SH-SY5Y (cell line): ENCODE measurements at regions not wholly inside any gene's neighbourhood (a gene's known extent, or its start where the extent isn't known, plus 50 kb on each side); places are given as distances from the start of the nearest gene placed in this dataset.
A peak's percentile ranks its signal among the peaks of the same experiment; 100 is the strongest.

Experiments used
- GATA2 ChIP-seq: IDR thresholded peaks from 2 replicates; pipeline ENCODE4 v1.6.1; 2011; ENCODE audit warnings: mild to moderate bottlenecking, low read depth, low read length
- GATA3 ChIP-seq: IDR thresholded peaks from 2 replicates; pipeline ENCODE4 v1.6.1; 2011; ENCODE audit warnings: low read depth, mild to moderate bottlenecking, low read length, moderate library complexity

DNA sequence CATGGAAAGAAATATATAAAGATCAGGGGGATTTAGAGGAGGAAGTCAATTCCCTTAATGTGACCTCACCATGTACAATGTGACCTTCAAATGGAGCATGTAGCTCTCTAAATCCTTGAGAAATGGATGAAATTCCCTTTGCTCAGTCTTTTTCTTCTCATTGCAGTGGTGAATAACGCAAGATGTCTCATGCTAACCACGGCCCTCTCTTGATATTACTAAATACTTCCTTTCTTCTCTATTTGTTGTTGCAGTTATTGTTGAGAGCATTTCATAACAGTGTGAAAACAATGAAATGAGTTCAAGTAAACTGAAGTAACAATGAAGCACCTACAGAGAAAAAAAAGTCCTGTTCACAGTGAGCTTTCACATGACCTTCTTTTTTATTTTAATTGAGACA lies 55.6 kb downstream of the ZNF281 start:
- no peak for TF ChIP-seq GATA2
- no peak for TF ChIP-seq GATA3

- TF ChIP-seq GATA2 (no peak), GATA3 (no peak)
Observed at GRCh38 chr1:200353232-200353631, 56.6 kb downstream of the ZNF281 start.

DNA sequence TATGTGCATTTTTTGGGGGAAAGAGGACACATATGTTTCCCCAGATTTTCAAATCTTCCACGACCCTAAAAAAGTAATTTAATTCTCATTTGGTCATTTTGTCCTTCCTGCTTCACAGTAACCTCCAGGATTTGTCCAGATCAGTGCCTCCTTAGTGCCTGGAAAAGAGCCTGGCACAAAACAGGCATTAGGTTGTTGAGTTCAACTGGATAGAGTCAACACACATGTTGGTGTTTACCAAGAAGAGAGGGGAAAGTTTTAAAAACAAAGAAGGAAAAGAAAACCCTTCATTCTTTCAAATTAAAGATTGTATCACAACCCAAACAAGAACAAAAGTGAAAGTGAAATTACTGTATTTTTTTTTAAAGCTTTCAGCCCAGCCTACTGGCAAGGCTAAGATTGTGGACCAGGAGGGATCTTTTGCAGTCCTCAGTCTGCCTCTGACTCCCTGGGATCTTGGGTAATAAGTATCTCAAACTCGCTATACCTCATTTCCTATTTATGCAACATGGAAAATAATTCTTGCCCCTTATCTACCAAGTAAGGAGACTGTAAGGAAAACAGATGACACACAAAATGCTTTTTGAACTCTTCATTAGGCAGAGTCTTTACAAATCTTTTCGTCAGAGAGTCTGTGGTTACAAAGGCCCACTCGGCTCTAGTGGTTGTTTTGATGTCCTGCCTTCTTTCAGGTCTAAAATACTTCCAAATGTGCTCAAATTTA lies 57.8 kb downstream of the ZNF281 start:
- TF ChIP-seq GATA2 (no peak), GATA3 (no peak)

DNA sequence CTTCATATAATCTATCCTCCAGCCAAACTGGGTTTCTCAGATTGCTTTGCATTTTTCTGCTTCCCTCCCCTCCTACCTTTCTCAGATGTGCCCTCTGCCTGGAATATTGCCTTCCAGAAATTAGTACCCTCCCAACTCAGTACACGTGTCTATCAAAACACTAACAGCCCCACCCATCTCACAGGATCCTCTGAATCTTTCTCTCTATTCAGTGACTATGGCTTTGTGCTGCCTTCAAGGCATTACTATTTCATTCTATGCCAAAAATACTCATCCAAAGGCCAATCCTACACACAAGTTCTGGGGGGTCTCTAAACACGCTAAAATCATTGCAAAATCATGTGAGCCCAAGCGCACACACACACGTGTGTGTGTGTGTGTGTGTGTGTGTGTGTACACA lies 58.4 kb downstream of the ZNF281 start:
- TF ChIP-seq GATA3 (no peak), GATA2 (no peak)

GRCh38 chr1:200346700-200347099 lies 63.1 kb downstream of the ZNF281 start:
- TF ChIP-seq GATA3: no peak
- no peak for TF ChIP-seq GATA2

DNA sequence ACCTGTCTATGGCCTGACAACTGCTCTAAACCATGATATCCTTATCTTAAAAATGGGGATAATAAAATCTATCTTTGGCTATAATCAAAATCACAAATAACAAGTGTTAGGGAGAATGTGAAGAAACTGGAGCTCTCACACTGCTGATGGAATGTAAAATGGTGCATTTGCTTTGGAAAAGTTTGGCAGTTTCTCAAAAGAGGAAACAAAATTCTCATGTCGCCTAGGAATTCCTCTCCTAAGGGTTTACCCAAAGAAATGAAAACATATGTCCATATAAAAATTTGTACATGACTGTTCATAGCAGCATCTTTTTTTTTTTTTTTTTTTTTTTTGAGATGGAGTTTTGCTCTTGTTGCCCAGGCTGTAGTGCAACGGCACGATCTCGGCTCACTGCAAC lies 64.3 kb downstream of the ZNF281 start:
- TF ChIP-seq GATA2 (no peak), GATA3 (no peak)

DNA sequence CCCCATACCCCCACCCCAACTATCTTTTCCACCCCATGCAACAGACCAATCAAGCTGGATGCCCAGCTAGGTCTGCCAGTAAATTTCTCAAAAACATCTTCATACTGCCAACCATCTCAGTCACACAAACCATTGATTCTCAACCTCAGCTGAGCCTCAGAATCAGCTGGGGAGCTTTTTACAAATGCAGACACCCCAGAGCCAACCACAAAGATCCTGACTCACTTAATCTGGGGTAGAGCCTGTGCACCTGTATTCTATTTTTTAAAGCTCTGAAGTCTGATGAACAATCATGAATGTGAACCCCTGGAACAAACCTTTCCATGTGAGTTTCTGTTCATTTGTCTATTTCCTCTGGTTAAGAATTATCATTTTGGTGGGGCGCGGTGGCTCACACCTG lies 66.0 kb downstream of the ZNF281 start:
- no peak for TF ChIP-seq GATA3
- no peak for TF ChIP-seq GATA2

GRCh38 chr1:200342511-200343311 lies 67.1 kb downstream of the ZNF281 start:
- TF ChIP-seq GATA2 (peak; percentile 27; the same call in 1 of the 2 replicates), GATA3 (no peak)

- TF ChIP-seq GATA3 (no peak), GATA2 (no peak)
Observed at GRCh38 chr1:200338451-200338850, 71.4 kb downstream of the ZNF281 start.

- TF ChIP-seq GATA3: no peak
- TF ChIP-seq GATA2: no peak
Observed at GRCh38 chr1:200337831-200338230, 72.0 kb downstream of the ZNF281 start.

- TF ChIP-seq GATA3: no peak
Observed at GRCh38 chr1:200337410-200337809, 72.4 kb downstream of the ZNF281 start.

DNA sequence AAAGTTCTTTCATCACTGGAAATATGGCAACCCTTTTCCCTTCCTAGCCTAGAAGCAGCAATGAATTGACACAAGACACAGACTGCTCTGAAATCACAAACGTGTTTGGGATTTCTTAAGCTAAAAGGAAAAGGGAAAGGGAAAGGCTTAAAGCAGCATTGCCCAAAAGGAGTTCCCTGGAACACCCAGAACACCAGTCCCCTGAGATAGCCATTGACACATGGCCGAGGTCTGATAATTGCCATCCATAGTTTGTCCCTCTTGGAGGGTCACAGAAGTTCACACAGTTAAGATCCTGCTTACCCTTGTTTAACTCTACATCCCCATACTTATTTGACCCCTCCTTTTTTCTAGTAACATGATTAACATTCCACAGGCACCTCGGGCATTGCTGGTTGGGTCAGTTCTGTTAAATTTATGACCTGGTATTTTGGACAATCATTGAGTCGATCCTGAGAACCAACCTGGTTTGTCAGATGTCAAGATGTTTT lies 72.9 kb downstream of the ZNF281 start:
- no peak for TF ChIP-seq GATA3
- TF ChIP-seq GATA2: no peak

GRCh38 chr1:200336101-200336845 lies 73.6 kb downstream of the ZNF281 start:
- TF ChIP-seq GATA3 (no peak), GATA2 (no peak)

DNA sequence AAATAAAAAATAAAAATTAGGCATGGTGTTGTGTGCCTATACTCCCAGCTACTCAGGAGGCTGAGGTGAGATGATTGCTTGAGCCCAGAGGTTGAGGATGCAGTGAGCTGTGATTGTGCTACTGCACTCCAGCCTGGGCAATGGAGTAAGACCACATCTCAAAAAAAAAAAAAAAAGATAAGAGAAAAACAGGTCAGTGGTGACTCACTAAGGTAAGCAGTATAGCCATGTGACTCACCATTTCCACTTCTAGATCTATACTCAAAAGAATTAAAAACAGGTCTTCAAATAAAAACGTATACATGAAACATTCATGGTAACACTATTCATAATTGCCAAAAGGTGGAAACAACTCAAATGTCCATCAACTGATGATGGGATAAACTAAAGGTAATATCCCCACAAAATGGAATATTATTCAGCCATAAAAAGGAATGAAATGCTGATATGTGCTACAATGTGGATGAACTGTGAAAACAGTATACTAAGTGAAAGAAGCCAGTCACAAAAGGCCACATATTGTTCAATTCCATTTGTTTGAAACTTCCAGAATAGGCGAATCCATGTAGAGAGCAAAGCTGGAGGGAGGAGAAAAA lies 75.1 kb downstream of the ZNF281 start:
- TF ChIP-seq GATA2 (no peak), GATA3 (no peak)
